ENCODE measurements at regions not wholly inside any gene's neighbourhood (a gene's known extent, or its start where the extent isn't known, plus 50 kb on each side); places are given as distances from the start of the nearest gene placed in this dataset.

- TF ChIP-seq TSHZ2 (CRISPR knock-in tag; IDR thresholded peaks at IDR 0.05): no peak
- TF ChIP-seq ARNTL (CRISPR knock-in tag; IDR thresholded peaks at IDR 0.05; ENCODE audit: borderline replicate concordance, low read depth): no peak
- TF ChIP-seq TCF4 (CRISPR knock-in tag; IDR thresholded peaks at IDR 0.05; ENCODE audit: borderline replicate concordance): no peak
- no peak for TF ChIP-seq PATZ1 (CRISPR knock-in tag; IDR thresholded peaks at IDR 0.05; ENCODE audit: borderline replicate concordance)
Observed at GRCh38 chr14:47978871-47979270, 303.5 kb upstream of the MDGA2 start (continued).

- ATAC-seq: no peak
- TF ChIP-seq CSRNP3 (CRISPR knock-in tag; IDR thresholded peaks at IDR 0.05): no peak
- TF ChIP-seq PPARA (CRISPR knock-in tag; IDR thresholded peaks at IDR 0.05; ENCODE audit: borderline replicate concordance): no peak
- TF ChIP-seq TSHZ2 (CRISPR knock-in tag; IDR thresholded peaks at IDR 0.05): no peak
- no peak for TF ChIP-seq ZNF565 (CRISPR knock-in tag; conservative IDR thresholded peaks at IDR 0.05; ENCODE audit: low read depth)
- TF ChIP-seq PATZ1 (CRISPR knock-in tag; IDR thresholded peaks at IDR 0.05; ENCODE audit: borderline replicate concordance): no peak
- TF ChIP-seq BACH2 (CRISPR knock-in tag; IDR thresholded peaks at IDR 0.05; ENCODE audit: borderline replicate concordance): no peak
- no peak for TF ChIP-seq ESRRG (CRISPR knock-in tag; IDR thresholded peaks at IDR 0.05)
- TF ChIP-seq RARB (CRISPR knock-in tag; IDR thresholded peaks at IDR 0.05): no peak
- no peak for TF ChIP-seq ZFP3 (CRISPR knock-in tag; IDR thresholded peaks at IDR 0.05)
- TF ChIP-seq CSDC2 (CRISPR knock-in tag; IDR thresholded peaks at IDR 0.05): no peak
- no peak for TF ChIP-seq ZFP30 (CRISPR knock-in tag; IDR thresholded peaks at IDR 0.05)
- no peak for TF ChIP-seq GLIS3 (CRISPR knock-in tag; IDR thresholded peaks at IDR 0.05)
Observed at GRCh38 chr14:47976139-47976538, 300.7 kb upstream of the MDGA2 start.

GRCh38 chr14:47966076-47966810, 290.8 kb upstream of the MDGA2 start:
- ATAC-seq: no peak
- TF ChIP-seq PATZ1 (CRISPR knock-in tag; IDR thresholded peaks at IDR 0.05; ENCODE audit: borderline replicate concordance) (no peak), ESRRG (CRISPR knock-in tag; IDR thresholded peaks at IDR 0.05) (no peak), ZNF565 (CRISPR knock-in tag; conservative IDR thresholded peaks at IDR 0.05; ENCODE audit: low read depth) (no peak), TSHZ2 (CRISPR knock-in tag; IDR thresholded peaks at IDR 0.05) (no peak), SNAI2 (CRISPR knock-in tag; IDR thresholded peaks at IDR 0.05) (no peak), PPARA (CRISPR knock-in tag; IDR thresholded peaks at IDR 0.05; ENCODE audit: borderline replicate concordance) (no peak), CSDC2 (CRISPR knock-in tag; IDR thresholded peaks at IDR 0.05) (no peak)
- TF ChIP-seq, protein P1, sequence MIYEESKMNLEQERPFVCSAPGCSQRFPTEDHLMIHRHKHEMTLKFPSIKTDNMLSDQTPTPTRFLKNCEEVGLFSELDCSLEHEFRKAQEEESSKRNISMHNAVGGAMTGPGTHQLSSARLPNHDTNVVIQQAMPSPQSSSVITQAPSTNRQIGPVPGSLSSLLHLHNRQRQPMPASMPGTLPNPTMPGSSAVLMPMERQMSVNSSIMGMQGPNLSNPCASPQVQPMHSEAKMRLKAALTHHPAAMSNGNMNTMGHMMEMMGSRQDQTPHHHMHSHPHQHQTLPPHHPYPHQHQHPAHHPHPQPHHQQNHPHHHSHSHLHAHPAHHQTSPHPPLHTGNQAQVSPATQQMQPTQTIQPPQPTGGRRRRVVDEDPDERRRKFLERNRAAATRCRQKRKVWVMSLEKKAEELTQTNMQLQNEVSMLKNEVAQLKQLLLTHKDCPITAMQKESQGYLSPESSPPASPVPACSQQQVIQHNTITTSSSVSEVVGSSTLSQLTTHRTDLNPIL (CRISPR knock-in tag; IDR thresholded peaks at IDR 0.05; ENCODE audit: low read depth): no peak

Measured in SK-N-SH treated with all-trans-retinoic acid at 6 μM for 48 hours (cell line).